GM23338 (cell line): ENCODE measurements at regions not wholly inside any gene's neighbourhood (a gene's known extent, or its start where the extent isn't known, plus 50 kb on each side); places are given as distances from the start of the nearest gene placed in this dataset.

Source experiments
- CREB1 ChIP-seq: fragments of 250-450 bp; sonication (Bioruptor Pico); IDR thresholded peaks from 2 replicates; pipeline ENCODE4 v1.5.0; 2020; ENCODE audit warnings: low read depth, mild to moderate bottlenecking, moderate library complexity
- EZH2phosphoT487 ChIP-seq: fragments of 200-600 bp; sonication (generic); IDR thresholded peaks from one replicate; pipeline ENCODE4 v1.8.1; 2018; ENCODE audit warnings: antibody characterized with exemption; ENCODE audit not compliant: unreplicated experiment
- POLR2AphosphoS5 ChIP-seq: IDR thresholded peaks from 2 replicates; pipeline ENCODE4 v1.6.1; 2016; ENCODE audit warnings: antibody characterized with exemption, low read depth
- STAT1 ChIP-seq: IDR thresholded peaks from one replicate; pipeline ENCODE4 v1.6.1; 2016; ENCODE audit warnings: antibody characterized with exemption; ENCODE audit not compliant: unreplicated experiment
- TF ChIP-seq, protein P1 (sequence below), 2 experiments: fragments of 200-600 bp in 1 of 2; sonication (generic) in 1 of 2; conservative IDR thresholded peaks; 2 replicates each; pipeline versions ENCODE4 v1.5.1 to v1.6.1; 2016 to 2017; ENCODE audit warnings: antibody characterized with exemption in 2 of 2, low read depth in 2 of 2, mild to moderate bottlenecking in 2 of 2, moderate library complexity in 1 of 2
- TF ChIP-seq, protein P2 (sequence below): IDR thresholded peaks from 2 replicates; pipeline ENCODE4 v1.6.1; 2016; ENCODE audit warnings: antibody characterized with exemption

DNA sequence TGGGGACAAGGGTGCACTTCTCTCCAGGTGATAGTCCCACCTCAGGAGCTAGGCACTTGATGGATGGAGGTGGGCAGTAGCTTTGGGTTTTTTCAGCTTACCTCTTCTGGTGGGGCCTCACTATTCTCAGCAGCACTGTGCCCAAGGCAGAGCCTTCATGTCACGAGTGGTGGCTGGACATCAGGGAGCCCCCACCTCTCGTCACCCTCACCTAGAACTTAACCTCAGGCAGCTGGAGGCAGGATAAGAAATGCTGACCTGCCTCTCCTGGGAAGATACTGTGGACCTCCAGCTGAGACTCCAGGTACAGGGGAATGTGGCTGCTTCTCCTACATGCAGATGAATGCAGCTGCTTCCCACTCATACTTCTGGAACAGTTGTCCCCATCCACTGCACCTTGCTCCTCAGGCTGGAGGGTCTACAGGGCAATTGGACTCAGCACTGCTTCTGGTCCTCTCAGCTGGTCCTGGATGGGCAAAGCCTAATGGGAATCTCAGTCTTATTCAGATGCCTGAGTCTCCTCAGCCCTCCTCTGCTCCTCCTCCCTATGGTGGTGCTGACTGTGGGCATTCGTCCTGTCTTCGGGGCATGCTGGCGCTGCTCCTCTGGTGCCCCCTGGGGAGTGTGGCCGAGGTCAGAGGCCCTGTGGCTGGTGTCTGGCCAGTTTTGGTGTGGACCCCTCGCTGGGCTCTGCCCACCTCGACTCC, 129.9 kb downstream of the KLF13 start:
- TF ChIP-seq, protein P1, sequence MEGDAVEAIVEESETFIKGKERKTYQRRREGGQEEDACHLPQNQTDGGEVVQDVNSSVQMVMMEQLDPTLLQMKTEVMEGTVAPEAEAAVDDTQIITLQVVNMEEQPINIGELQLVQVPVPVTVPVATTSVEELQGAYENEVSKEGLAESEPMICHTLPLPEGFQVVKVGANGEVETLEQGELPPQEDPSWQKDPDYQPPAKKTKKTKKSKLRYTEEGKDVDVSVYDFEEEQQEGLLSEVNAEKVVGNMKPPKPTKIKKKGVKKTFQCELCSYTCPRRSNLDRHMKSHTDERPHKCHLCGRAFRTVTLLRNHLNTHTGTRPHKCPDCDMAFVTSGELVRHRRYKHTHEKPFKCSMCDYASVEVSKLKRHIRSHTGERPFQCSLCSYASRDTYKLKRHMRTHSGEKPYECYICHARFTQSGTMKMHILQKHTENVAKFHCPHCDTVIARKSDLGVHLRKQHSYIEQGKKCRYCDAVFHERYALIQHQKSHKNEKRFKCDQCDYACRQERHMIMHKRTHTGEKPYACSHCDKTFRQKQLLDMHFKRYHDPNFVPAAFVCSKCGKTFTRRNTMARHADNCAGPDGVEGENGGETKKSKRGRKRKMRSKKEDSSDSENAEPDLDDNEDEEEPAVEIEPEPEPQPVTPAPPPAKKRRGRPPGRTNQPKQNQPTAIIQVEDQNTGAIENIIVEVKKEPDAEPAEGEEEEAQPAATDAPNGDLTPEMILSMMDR (conservative IDR thresholded peaks at IDR 0.05; ENCODE audit: low read depth in 2 of 2), result no peak
- no peak for TF ChIP-seq EZH2phosphoT487
- TF ChIP-seq, protein P2, sequence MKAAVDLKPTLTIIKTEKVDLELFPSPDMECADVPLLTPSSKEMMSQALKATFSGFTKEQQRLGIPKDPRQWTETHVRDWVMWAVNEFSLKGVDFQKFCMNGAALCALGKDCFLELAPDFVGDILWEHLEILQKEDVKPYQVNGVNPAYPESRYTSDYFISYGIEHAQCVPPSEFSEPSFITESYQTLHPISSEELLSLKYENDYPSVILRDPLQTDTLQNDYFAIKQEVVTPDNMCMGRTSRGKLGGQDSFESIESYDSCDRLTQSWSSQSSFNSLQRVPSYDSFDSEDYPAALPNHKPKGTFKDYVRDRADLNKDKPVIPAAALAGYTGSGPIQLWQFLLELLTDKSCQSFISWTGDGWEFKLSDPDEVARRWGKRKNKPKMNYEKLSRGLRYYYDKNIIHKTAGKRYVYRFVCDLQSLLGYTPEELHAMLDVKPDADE, result no peak
- no peak for TF ChIP-seq STAT1
- TF ChIP-seq CREB1 (CRISPR knock-in tag), result no peak
- no peak for TF ChIP-seq POLR2AphosphoS5
